K562 (cell line): ENCODE measurements at regions not wholly inside any gene's neighbourhood (a gene's known extent, or its start where the extent isn't known, plus 50 kb on each side); places are given as distances from the start of the nearest gene placed in this dataset. TPM values are rescaled to one million over a fixed set of nuclear protein-coding genes. Genes with fewer than 3 reads are reported as not detected.

Experiments
- E2F5 ChIP-seq: sonication (generic); formaldehyde crosslinking; IDR thresholded peaks from 2 replicates; pipeline ENCODE4 v1.8.0; 2022; ENCODE audit warnings: mild to moderate bottlenecking, missing genetic modification reagents
- FOXP1 ChIP-seq: sonication (generic); formaldehyde crosslinking; IDR thresholded peaks from 2 replicates; pipeline ENCODE4 v1.8.0; 2022; ENCODE audit warnings: mild to moderate bottlenecking, missing genetic modification reagents
- HDAC2 ChIP-seq: fragments of 450-650 bp; IDR thresholded peaks from 2 replicates; pipeline ENCODE4 v1.6.1; 2016; ENCODE audit warnings: mild to moderate bottlenecking
- TFAP4 ChIP-seq: sonication (generic); formaldehyde crosslinking; IDR thresholded peaks from 2 replicates; pipeline ENCODE4 v1.8.0; 2022; ENCODE audit warnings: missing genetic modification reagents, mild to moderate bottlenecking, moderate library complexity, borderline replicate concordance
- YY1 ChIP-seq, 3 experiments: IDR thresholded peaks; 2 replicates each; pipeline ENCODE4 v1.6.1; 2011; ENCODE audit warnings: low read length in 2 of 3, mild to moderate bottlenecking in 2 of 3, moderate library complexity in 2 of 3, borderline replicate concordance in 1 of 3, control low read depth in 1 of 3, low read depth in 1 of 3; ENCODE audit not compliant: insufficient read depth in 3 of 3, insufficient replicate concordance in 2 of 3, control insufficient read depth in 1 of 3, insufficient read length in 1 of 3; ENCODE audit errors: extremely low read depth in 1 of 3
- ZNF696 ChIP-seq: fragments of 250-450 bp; sonication (Bioruptor Pico); conservative IDR thresholded peaks from 2 replicates; pipeline ENCODE4 v1.4.0; 2020; ENCODE audit warnings: mild to moderate bottlenecking, moderate library complexity
- small RNA-seq: library from RNA; depleted of rRNA; stranded (forward); fragments of <200 nt; gene quantifications from one replicate; pipeline ENCODE3, GENCODE V24; 2014

GRCh38 chr22:33108037-33108436, 49.9 kb upstream of the SYN3 start (continued):
- no peak for TF ChIP-seq TFAP4 (CRISPR knock-in tag)
- TF ChIP-seq YY1 (IDR thresholded peaks at IDR 0.05; ENCODE audit: borderline replicate concordance in 1 of 3, control insufficient read depth in 1 of 3, extremely low read depth in 1 of 3, insufficient read depth in 3 of 3, insufficient read length in 1 of 3, insufficient replicate concordance in 2 of 3, low read depth in 1 of 3, low read length in 2 of 3), result no peak
- TF ChIP-seq E2F5 (CRISPR knock-in tag), result no peak
- no peak for TF ChIP-seq HDAC2
- no peak for TF ChIP-seq FOXP1 (CRISPR knock-in tag)
- no peak for TF ChIP-seq ZNF696 (CRISPR knock-in tag)

Small RNA genes lying in the stretch of these regions (small RNA-seq; reads per million reads assigned to genes)
- gene Z82198.3, result not detected
